ENCODE measurements at regions not wholly inside any gene's neighbourhood (a gene's known extent, or its start where the extent isn't known, plus 50 kb on each side); places are given as distances from the start of the nearest gene placed in this dataset.
"Not testable (repeated sequence)": the region's sequence is repeated elsewhere in the genome, so short reads cannot be mapped to it uniquely, and the experiment has no call there.

- Histone ChIP-seq H3K9me3 (ENCODE audit: control insufficient read depth, low read length) (no peaks in the 10 kb centered on the region), H3K9ac (no peak overlapping the region), H3K4me2 (ENCODE audit: low read length) (no peak overlapping the region), H3K4me1 (no peaks in the 10 kb centered on the region), H3K36me3 (ENCODE audit: control insufficient read depth, insufficient read depth, low read length) (no peaks in the 10 kb centered on the region), H3K4me3 (ENCODE audit: low read depth, low read length) (no peak overlapping the region), H3K27me3 (ENCODE audit: control insufficient read depth, insufficient read depth, low read length) (no peaks in the 10 kb centered on the region), H3K79me2 (no peaks in the 10 kb centered on the region), H3K27ac (no peak overlapping the region), H2AFZ (no peak overlapping the region)
- TF ChIP-seq CTCF (IDR thresholded peaks at IDR 0.05), result no peak
Observed at GRCh38 chr12:88812610-88813009, 232.3 kb upstream of the KITLG start.

- TF ChIP-seq CTCF (IDR thresholded peaks at IDR 0.05), result no peak
- Histone ChIP-seq H3K27ac (no peak overlapping the region), H3K4me3 (ENCODE audit: low read depth, low read length) (no peak overlapping the region), H3K36me3 (ENCODE audit: control insufficient read depth, insufficient read depth, low read length) (no peaks in the 10 kb centered on the region), H2AFZ (no peak overlapping the region), H3K4me2 (ENCODE audit: low read length) (no peak overlapping the region), H3K27me3 (ENCODE audit: control insufficient read depth, insufficient read depth, low read length) (no peaks in the 10 kb centered on the region), H3K9me3 (ENCODE audit: control insufficient read depth, low read length) (no peaks in the 10 kb centered on the region), H3K9ac (no peak overlapping the region), H3K79me2 (no peaks in the 10 kb centered on the region), H3K4me1 (no peaks in the 10 kb centered on the region)
Observed at GRCh38 chr12:88810806-88811205, 230.5 kb upstream of the KITLG start.

GRCh38 chr12:88809841-88810240, 229.6 kb upstream of the KITLG start:
- H3K27ac ChIP-seq; H3K4me3 ChIP-seq (ENCODE audit: low read depth, low read length); H3K4me2 ChIP-seq (ENCODE audit: low read length); H3K79me2 ChIP-seq; H3K36me3 ChIP-seq (ENCODE audit: control insufficient read depth, insufficient read depth, low read length); H2AFZ ChIP-seq; H3K9me3 ChIP-seq (ENCODE audit: control insufficient read depth, low read length); H3K4me1 ChIP-seq; H3K27me3 ChIP-seq (ENCODE audit: control insufficient read depth, insufficient read depth, low read length); H3K9ac ChIP-seq: not testable (repeated sequence)

GRCh38 chr12:88805692-88806091, 225.4 kb upstream of the KITLG start:
- no peaks in the 10 kb centered on the region for H3K27me3 ChIP-seq (ENCODE audit: control insufficient read depth, insufficient read depth, low read length)
- no peaks in the 10 kb centered on the region for H3K36me3 ChIP-seq (ENCODE audit: control insufficient read depth, insufficient read depth, low read length)
- TF ChIP-seq CTCF (IDR thresholded peaks at IDR 0.05), result no peak
- no peaks in the 10 kb centered on the region for H3K4me1 ChIP-seq
- no peak overlapping the region for H3K4me2 ChIP-seq (ENCODE audit: low read length)
- no peak overlapping the region for H3K4me3 ChIP-seq (ENCODE audit: low read depth, low read length)
- no peak overlapping the region for H2AFZ ChIP-seq
- no peaks in the 10 kb centered on the region for H3K79me2 ChIP-seq
- no peaks in the 10 kb centered on the region for H3K9me3 ChIP-seq (ENCODE audit: control insufficient read depth, low read length)
- H3K27ac ChIP-seq, result no peak overlapping the region
- H3K9ac ChIP-seq, result no peak overlapping the region

DNA sequence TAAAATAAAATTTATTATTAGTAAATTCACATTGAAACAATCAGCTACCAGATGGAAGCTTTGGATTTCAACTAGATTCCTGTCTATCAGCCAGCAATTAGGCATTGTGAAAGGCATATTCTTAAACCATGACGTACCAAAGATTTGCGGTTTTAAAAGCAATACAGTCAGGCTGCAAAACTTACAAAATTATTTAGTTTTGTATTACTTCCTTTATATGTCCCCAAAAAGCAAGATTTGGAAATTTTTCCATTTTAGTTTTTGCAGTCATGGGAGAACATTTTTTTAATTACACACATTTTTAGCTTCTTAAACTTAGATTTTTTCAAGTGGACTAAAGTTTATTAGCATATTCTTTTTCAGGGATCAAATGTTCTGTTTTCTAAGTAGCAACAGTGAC, 225.0 kb upstream of the KITLG start:
- TF ChIP-seq CTCF (IDR thresholded peaks at IDR 0.05), result no peak
- no peaks in the 10 kb centered on the region for H3K27me3 ChIP-seq (ENCODE audit: control insufficient read depth, insufficient read depth, low read length)
- H3K4me1 ChIP-seq, result no peaks in the 10 kb centered on the region
- no peaks in the 10 kb centered on the region for H3K36me3 ChIP-seq (ENCODE audit: control insufficient read depth, insufficient read depth, low read length)
- H3K27ac ChIP-seq, result no peak overlapping the region
- H3K9me3 ChIP-seq (ENCODE audit: control insufficient read depth, low read length), result no peaks in the 10 kb centered on the region
- H2AFZ ChIP-seq, result no peak overlapping the region
- no peaks in the 10 kb centered on the region for H3K79me2 ChIP-seq
- no peak overlapping the region for H3K9ac ChIP-seq
- no peak overlapping the region for H3K4me2 ChIP-seq (ENCODE audit: low read length)
- no peak overlapping the region for H3K4me3 ChIP-seq (ENCODE audit: low read depth, low read length)
